Loucy (cell line): ENCODE measurements at regions not wholly inside any gene's neighbourhood (a gene's known extent, or its start where the extent isn't known, plus 50 kb on each side); places are given as distances from the start of the nearest gene placed in this dataset.

ENCODE experiments used
- H2AFZ ChIP-seq: fragments of 200-600 bp; sonication (generic); 2 replicates; pipeline ENCODE4 v1.6.0; 2016; ENCODE audit warnings: antibody characterized with exemption, mild to moderate bottlenecking, low read length, moderate library complexity
- H3F3A ChIP-seq: fragments of 200-600 bp; 2 replicates; pipeline ENCODE4 v1.6.0; 2016; ENCODE audit warnings: antibody characterized with exemption, low read depth, mild to moderate bottlenecking
- H3K27me3 ChIP-seq: fragments of 200-600 bp; sonication (generic); 2 replicates; pipeline ENCODE4 v1.6.1; 2014; ENCODE audit warnings: low read length, mild to moderate bottlenecking; ENCODE audit not compliant: insufficient read depth, poor library complexity, severe bottlenecking
- H3K36me3 ChIP-seq: fragments of 200-600 bp; sonication (generic); 2 replicates; pipeline ENCODE4 v1.6.1; 2016; ENCODE audit warnings: low read length; ENCODE audit not compliant: insufficient read depth
- H3K4me1 ChIP-seq: fragments of 200-600 bp; sonication (generic); 2 replicates; pipeline ENCODE4 v1.5.1; 2014; ENCODE audit warnings: low read length, mild to moderate bottlenecking; ENCODE audit not compliant: insufficient read depth, poor library complexity, severe bottlenecking
- H3K4me2 ChIP-seq: fragments of 200-600 bp; sonication (generic); 2 replicates; pipeline ENCODE4 v1.6.0; 2014; ENCODE audit warnings: antibody characterized with exemption, low read length, low read depth, mild to moderate bottlenecking; ENCODE audit not compliant: poor library complexity, severe bottlenecking
- H3K4me3 ChIP-seq: fragments of 200-600 bp; sonication (generic); 2 replicates; pipeline ENCODE4 v1.5.1; 2014; ENCODE audit warnings: low read length, mild to moderate bottlenecking, mixed read lengths; ENCODE audit not compliant: poor library complexity, severe bottlenecking
- H3K79me2 ChIP-seq: fragments of 200-600 bp; sonication (generic); 2 replicates; pipeline ENCODE4 v1.6.1; 2014; ENCODE audit warnings: low read length; ENCODE audit not compliant: insufficient read depth
- H3K9ac ChIP-seq: fragments of 200-600 bp; sonication (generic); 2 replicates; pipeline ENCODE4 v1.6.0; 2014; ENCODE audit warnings: mild to moderate bottlenecking, low read depth, low read length, moderate library complexity; ENCODE audit not compliant: poor library complexity, severe bottlenecking
- H3K9me2 ChIP-seq: fragments of 200-600 bp; sonication (generic); replicated peaks from 2 replicates; pipeline ENCODE4 v1.6.1; 2016; ENCODE audit warnings: low read depth, low read length, mixed read lengths
- H3K9me3 ChIP-seq: fragments of 200-600 bp; sonication (generic); 2 replicates; pipeline ENCODE4 v1.6.1; 2014; ENCODE audit warnings: mild to moderate bottlenecking, antibody characterized with exemption, low read length, low read depth; ENCODE audit not compliant: insufficient read depth
- H4K20me1 ChIP-seq: fragments of 200-600 bp; sonication (generic); 2 replicates; pipeline ENCODE4 v1.6.0; 2014; ENCODE audit warnings: antibody characterized with exemption, low read length, mild to moderate bottlenecking; ENCODE audit not compliant: insufficient read depth, poor library complexity, severe bottlenecking
- CTCF ChIP-seq: fragments of 200-600 bp; sonication (generic); conservative IDR thresholded peaks from 2 replicates; pipeline ENCODE4 v1.5.1; 2014; ENCODE audit warnings: mild to moderate bottlenecking, antibody characterized with exemption, low read length
- EZH2phosphoT487 ChIP-seq: fragments of 200-600 bp; IDR thresholded peaks from 2 replicates; pipeline ENCODE4 v1.6.1; 2018; ENCODE audit warnings: antibody characterized with exemption, mild to moderate bottlenecking, moderate library complexity, borderline replicate concordance

- no peak overlapping the region for H3K4me2 ChIP-seq
- no peak overlapping the region for H2AFZ ChIP-seq
- H3K4me1 ChIP-seq = no peaks in the 10 kb centered on the region
These were observed 1045.7 kb upstream of the CELF4 start for GRCh38 chr18:38611036-38611964.

GRCh38 chr18:38606841-38607240, 1041.2 kb upstream of the CELF4 start:
- H3K27me3 ChIP-seq = no peaks in the 10 kb centered on the region
- no peaks in the 10 kb centered on the region for H3F3A ChIP-seq
- TF ChIP-seq CTCF (no peak), EZH2phosphoT487 (no peak)
- H3K9me2 ChIP-seq = no peaks in the 10 kb centered on the region
- no peak overlapping the region for H3K4me3 ChIP-seq
- no peaks in the 10 kb centered on the region for H3K4me1 ChIP-seq
- H3K4me2 ChIP-seq = no peak overlapping the region
- no peak overlapping the region for H3K9ac ChIP-seq
- H3K36me3 ChIP-seq = no peaks in the 10 kb centered on the region
- no peaks in the 10 kb centered on the region for H3K9me3 ChIP-seq
- H4K20me1 ChIP-seq = no peaks in the 10 kb centered on the region
- H3K79me2 ChIP-seq = no peaks in the 10 kb centered on the region
- no peak overlapping the region for H2AFZ ChIP-seq

More at GRCh38 chr18:38611036-38611964, 1045.7 kb upstream of the CELF4 start:
- no peaks in the 10 kb centered on the region for H3K9me3 ChIP-seq
- H3K9me2 ChIP-seq = no peaks in the 10 kb centered on the region
- no peaks in the 10 kb centered on the region for H3K36me3 ChIP-seq
- no peaks in the 10 kb centered on the region for H3K79me2 ChIP-seq
- H3K27me3 ChIP-seq = no peaks in the 10 kb centered on the region
- TF ChIP-seq CTCF (no peak), EZH2phosphoT487 (no peak)
- no peaks in the 10 kb centered on the region for H3F3A ChIP-seq
- no peak overlapping the region for H3K9ac ChIP-seq
- no peaks in the 10 kb centered on the region for H4K20me1 ChIP-seq
- H3K4me3 ChIP-seq = no peak overlapping the region

- Histone ChIP-seq H3K4me1 (no peaks in the 10 kb centered on the region), H4K20me1 (no peaks in the 10 kb centered on the region), H3K4me2 (no peak overlapping the region), H3K9me3 (no peaks in the 10 kb centered on the region), H3K9ac (no peak overlapping the region), H3K9me2 (no peaks in the 10 kb centered on the region), H3K79me2 (no peaks in the 10 kb centered on the region), H3F3A (no peaks in the 10 kb centered on the region), H3K4me3 (no peak overlapping the region), H3K36me3 (no peaks in the 10 kb centered on the region), H3K27me3 (no peaks in the 10 kb centered on the region), H2AFZ (no peak overlapping the region)
- TF ChIP-seq EZH2phosphoT487 (no peak), CTCF (no peak)
These were observed 1036.7 kb upstream of the CELF4 start for GRCh38 chr18:38602341-38602740.
